Pons (tissue), 1 donor: ENCODE measurements at regions not wholly inside any gene's neighbourhood (a gene's known extent, or its start where the extent isn't known, plus 50 kb on each side); places are given as distances from the start of the nearest gene placed in this dataset.
A peak's percentile ranks its signal among the peaks of the same experiment; 100 is the strongest.
"Not testable (repeated sequence)": the region's sequence is repeated elsewhere in the genome, so short reads cannot be mapped to it uniquely, and the experiment has no call there.

Experiments
- DNase-seq: peaks from one replicate; pipeline ENCODE4 v3.0.0-alpha.2; 2016; ENCODE audit warnings: low spot score

DNA sequence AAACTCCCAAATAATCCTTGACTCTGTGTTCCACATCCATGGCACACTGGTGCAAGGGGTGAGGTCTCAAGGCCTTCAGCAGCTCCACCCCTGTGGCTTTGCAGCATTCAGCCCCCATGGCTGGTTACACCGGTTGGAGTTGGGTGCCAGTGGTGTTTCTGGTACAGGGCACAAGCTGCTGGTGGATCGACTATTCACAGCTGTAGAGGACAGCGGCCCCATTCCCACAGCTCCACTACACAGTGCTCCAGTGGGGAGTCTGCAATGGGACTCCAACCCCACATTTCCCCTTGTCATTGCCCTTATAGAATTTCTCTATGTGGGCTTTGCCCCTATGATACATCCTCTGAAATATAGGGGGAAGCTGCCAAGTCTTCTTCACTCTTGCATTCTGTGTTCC, 64.3 kb upstream of the SGO1 start:
- DNase-seq: no peak

DNA sequence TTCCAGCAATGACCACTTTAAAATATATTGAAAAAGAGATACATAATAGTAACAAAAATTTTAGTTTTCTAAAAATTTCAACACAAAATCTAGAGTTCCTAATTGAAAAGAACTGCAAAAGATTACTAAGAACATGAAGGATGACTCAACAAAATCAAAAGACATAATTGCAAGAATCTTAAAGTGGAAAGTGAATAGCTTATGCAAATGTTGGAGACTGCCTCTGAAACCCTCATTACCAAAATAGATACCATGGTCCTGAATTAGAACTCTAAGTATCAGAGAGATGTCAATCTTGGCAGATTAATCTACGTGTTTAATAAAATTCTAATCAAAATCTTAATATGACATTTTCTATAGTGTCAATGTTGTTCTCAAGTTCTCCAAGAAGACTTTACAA, 60.7 kb upstream of the SGO1 start:
- DNase-seq: no peak

DNA sequence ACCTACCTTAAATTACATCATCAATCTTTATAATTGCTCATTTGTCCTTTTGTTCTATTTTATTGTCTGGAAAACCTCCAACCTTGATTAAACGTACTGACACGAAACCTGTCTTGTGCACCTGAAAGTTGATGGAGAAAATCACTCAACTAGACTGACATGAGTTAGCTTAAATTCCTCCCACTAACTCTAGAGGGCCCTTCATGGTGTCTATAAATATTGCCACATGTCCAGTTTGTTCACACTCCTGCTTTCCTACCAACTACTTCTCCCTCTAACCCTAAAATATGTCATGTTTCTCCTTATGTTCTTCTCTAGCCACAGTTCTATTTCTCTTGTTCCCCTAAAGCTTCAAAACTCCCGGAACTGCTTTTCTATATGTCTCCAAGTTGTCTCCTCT, 59.8 kb upstream of the SGO1 start:
- no peak for DNase-seq

DNA sequence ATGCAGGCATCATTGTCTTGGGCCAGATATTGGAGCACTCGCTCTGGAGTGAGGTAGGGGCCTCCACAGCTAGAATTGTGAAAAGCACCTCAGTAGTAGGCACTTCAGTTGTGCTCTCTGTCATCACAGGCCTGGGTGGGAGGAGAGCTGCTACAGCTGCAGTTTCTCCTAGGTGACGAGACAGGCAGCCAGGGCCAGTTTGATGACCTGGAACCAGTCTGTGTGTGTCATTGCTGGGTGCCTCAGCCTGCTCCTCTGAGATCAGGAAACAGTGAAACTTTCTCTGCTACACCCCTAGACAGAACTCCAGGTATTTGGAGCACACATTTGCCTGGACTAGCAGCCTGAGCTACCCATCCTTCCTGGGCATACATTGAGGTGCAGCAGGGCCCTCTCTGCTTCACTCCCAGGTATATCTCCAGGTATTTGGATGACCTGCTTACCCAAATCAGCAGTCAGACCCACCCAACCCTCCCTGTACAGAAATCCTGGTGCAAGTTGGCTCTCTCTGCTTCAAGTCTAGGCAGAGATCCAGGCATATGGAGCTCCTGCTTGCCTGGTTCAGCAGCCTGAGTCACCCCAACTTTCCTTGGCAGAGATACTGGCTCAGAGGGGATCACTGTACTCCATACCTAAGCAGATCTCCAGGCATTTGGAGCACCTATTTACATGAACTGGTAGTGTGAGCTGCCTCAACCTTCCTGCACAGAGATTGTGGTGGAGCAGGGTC, 54.3 kb upstream of the SGO1 start:
- peak; percentile 11 for DNase-seq

DNA sequence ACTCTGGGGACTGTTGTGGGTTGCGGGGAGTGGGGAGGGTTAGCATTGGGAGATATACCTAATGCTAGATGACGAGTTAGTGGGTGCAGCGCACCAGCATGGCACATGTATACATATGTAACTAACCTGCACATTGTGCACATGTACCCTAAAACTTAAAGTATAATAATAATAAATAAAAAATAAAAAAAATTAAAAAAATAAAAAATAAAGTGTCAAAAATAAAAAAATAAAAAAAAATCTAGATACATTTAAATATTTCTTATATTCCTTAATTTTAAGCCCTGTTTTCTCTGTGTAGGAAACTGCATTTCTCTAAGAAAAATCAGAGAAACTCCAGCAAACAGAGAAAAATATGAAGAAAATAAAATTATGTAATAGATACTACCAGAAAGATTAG, 52.2 kb upstream of the SGO1 start:
- DNase-seq: not testable (repeated sequence)

DNA sequence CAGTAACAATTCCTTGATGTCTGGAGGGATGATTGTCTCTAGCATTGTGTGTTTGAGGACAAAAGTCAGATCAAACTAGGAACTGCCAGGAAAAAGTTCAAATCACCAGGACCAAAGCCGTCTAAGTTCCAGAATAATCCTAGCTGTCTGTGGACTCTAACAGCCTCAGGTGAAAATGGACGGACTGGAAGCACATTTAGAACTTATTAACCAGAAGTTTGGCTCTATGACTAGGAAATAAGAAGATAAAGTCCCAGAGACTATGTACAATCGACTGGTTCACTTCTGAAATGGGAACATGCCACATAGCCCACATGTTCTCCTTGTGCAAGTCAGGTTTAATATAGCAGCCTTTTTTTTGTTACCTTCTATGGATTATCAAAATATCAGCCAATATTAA, 50.6 kb upstream of the SGO1 start:
- no peak for DNase-seq
